DND-41 (cell line): ENCODE measurements at regions not wholly inside any gene's neighbourhood (a gene's known extent, or its start where the extent isn't known, plus 50 kb on each side); places are given as distances from the start of the nearest gene placed in this dataset.
"Not testable (repeated sequence)": the region's sequence is repeated elsewhere in the genome, so short reads cannot be mapped to it uniquely, and the experiment has no call there.

Experiments used
- ATAC-seq: fragments of 200-7000 bp; cut with Tn5 transposase; 3 replicates; pipeline ENCODE4 v1.9.1; 2021; ENCODE audit warnings: low read depth; ENCODE audit not compliant: insufficient read depth
- DNase-seq: peaks from one replicate; pipeline ENCODE4 v3.0.0-alpha.2; 2020
- H2AFZ ChIP-seq: 2 replicates; pipeline ENCODE4 v1.6.0; 2012; ENCODE audit warnings: low read depth, low read length
- H3K27ac ChIP-seq: 2 replicates; pipeline ENCODE4 v1.5.1; 2012; ENCODE audit warnings: low read length, inconsistent platforms
- H3K27me3 ChIP-seq: fragments of 200-600 bp; sonication (generic); 2 replicates; pipeline ENCODE4 v1.6.0; 2012; ENCODE audit warnings: low read length, mild to moderate bottlenecking, inconsistent platforms; ENCODE audit not compliant: insufficient read depth, poor library complexity
- H3K36me3 ChIP-seq: 2 replicates; pipeline ENCODE4 v1.5.1; 2012; ENCODE audit warnings: low read length, inconsistent platforms; ENCODE audit not compliant: insufficient read depth
- H3K4me1 ChIP-seq: 2 replicates; pipeline ENCODE4 v1.5.1; 2012; ENCODE audit warnings: mild to moderate bottlenecking, low read length; ENCODE audit not compliant: insufficient read depth
- H3K4me2 ChIP-seq: 2 replicates; pipeline ENCODE4 v1.6.0; 2012; ENCODE audit warnings: mild to moderate bottlenecking, moderate library complexity, low read length, inconsistent platforms; ENCODE audit not compliant: insufficient read depth
- H3K4me3 ChIP-seq, 2 experiments: fragments of 200-600 bp in 1 of 2; shearing (Covaris generic) in 1 of 2; 2 replicates each; pipeline ENCODE4 v1.5.1; 2012 to 2016; ENCODE audit warnings: inconsistent platforms in 2 of 2, low read length in 2 of 2, mild to moderate bottlenecking in 2 of 2, low read depth in 1 of 2, moderate library complexity in 1 of 2
- H3K79me2 ChIP-seq: 2 replicates; pipeline ENCODE4 v1.6.0; 2012; ENCODE audit warnings: low read length, inconsistent platforms; ENCODE audit not compliant: insufficient read depth
- H3K9ac ChIP-seq: 2 replicates; pipeline ENCODE4 v1.6.0; 2012; ENCODE audit warnings: low read depth, mild to moderate bottlenecking, inconsistent platforms, low read length, moderate library complexity
- H3K9me3 ChIP-seq: 2 replicates; pipeline ENCODE4 v1.5.1; 2012; ENCODE audit warnings: low read length, moderate library complexity, mild to moderate bottlenecking, inconsistent platforms; ENCODE audit not compliant: insufficient read depth, severe bottlenecking
- H4K20me1 ChIP-seq: 2 replicates; pipeline ENCODE4 v1.6.0; 2012; ENCODE audit warnings: low read length; ENCODE audit not compliant: insufficient read depth
- EZH2 ChIP-seq: IDR thresholded peaks from 3 replicates; pipeline ENCODE4 v1.6.1; 2012; ENCODE audit warnings: borderline replicate concordance, low read depth, mild to moderate bottlenecking, moderate library complexity, low read length, inconsistent platforms; ENCODE audit not compliant: severe bottlenecking
- TF ChIP-seq, protein P1 (sequence below): IDR thresholded peaks from 2 replicates; pipeline ENCODE4 v1.5.1; 2012; ENCODE audit warnings: borderline replicate concordance, low read length, moderate library complexity, mild to moderate bottlenecking; ENCODE audit not compliant: poor library complexity, severe bottlenecking; ENCODE audit errors: extremely low read depth

DNA sequence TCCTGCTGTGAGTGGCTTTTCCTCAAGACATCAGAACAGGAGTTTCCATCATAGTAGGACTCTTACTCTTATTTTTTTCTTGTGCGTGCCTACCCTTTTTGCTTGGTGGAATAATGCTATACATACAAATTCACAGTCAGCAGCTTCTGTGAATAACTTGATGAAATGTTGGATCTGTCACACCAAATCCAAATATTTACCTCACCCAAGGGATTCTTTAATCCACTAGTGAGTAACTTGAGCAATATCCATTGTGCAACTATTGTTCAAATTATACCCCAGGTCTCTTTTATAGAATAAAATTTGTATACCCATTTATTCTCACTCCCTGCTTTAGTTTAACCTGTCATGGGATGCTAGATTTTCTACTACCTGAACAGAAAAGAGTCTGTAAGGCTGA lies 1078.3 kb upstream of the EDIL3 start:
- no peak for TF ChIP-seq EZH2
- TF ChIP-seq, protein P1, sequence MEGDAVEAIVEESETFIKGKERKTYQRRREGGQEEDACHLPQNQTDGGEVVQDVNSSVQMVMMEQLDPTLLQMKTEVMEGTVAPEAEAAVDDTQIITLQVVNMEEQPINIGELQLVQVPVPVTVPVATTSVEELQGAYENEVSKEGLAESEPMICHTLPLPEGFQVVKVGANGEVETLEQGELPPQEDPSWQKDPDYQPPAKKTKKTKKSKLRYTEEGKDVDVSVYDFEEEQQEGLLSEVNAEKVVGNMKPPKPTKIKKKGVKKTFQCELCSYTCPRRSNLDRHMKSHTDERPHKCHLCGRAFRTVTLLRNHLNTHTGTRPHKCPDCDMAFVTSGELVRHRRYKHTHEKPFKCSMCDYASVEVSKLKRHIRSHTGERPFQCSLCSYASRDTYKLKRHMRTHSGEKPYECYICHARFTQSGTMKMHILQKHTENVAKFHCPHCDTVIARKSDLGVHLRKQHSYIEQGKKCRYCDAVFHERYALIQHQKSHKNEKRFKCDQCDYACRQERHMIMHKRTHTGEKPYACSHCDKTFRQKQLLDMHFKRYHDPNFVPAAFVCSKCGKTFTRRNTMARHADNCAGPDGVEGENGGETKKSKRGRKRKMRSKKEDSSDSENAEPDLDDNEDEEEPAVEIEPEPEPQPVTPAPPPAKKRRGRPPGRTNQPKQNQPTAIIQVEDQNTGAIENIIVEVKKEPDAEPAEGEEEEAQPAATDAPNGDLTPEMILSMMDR: no peak
- no peak for DNase-seq
- Histone ChIP-seq H3K36me3 (no peaks in the 10 kb centered on the region), H3K9me3 (no peaks in the 10 kb centered on the region), H2AFZ (no peak overlapping the region), H3K79me2 (no peaks in the 10 kb centered on the region), H3K27ac (no peak overlapping the region), H3K27me3 (no peaks in the 10 kb centered on the region), H3K4me1 (no peaks in the 10 kb centered on the region), H4K20me1 (no peaks in the 10 kb centered on the region), H3K9ac (no peak overlapping the region), H3K4me2 (no peak overlapping the region), H3K4me3 (no peak overlapping the region)
- ATAC-seq: no peak

DNA sequence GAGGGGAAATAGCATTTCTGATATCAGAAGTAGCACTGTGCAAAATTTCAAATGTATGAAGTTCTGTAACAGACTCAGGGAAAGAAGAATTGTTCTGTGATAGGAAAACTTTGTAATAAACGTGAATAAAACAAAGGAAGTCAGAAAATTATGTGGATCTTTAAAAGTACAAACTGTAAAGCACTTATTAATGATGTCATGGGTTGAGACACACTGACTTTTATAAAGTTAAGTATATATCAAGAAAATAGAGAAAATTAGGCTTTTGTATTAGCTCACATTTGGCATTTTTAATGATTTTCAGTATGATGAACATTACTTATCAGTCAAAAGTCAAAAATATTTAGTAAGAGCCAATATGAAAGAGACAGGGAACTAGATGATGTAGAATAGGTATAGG lies 1081.7 kb upstream of the EDIL3 start:
- no peak overlapping the region for H3K9ac ChIP-seq
- no peak overlapping the region for H3K4me2 ChIP-seq
- no peaks in the 10 kb centered on the region for H3K79me2 ChIP-seq
- H3K27ac ChIP-seq: no peak overlapping the region
- no peak overlapping the region for H3K4me3 ChIP-seq
- H3K27me3 ChIP-seq: no peaks in the 10 kb centered on the region
- H3K9me3 ChIP-seq: no peaks in the 10 kb centered on the region
- DNase-seq (no peak), ATAC-seq (no peak)
- H3K4me1 ChIP-seq: no peaks in the 10 kb centered on the region
- no peaks in the 10 kb centered on the region for H4K20me1 ChIP-seq
- no peak for TF ChIP-seq EZH2
- TF ChIP-seq, protein P1: no peak
- H2AFZ ChIP-seq: no peak overlapping the region
- no peaks in the 10 kb centered on the region for H3K36me3 ChIP-seq

DNA sequence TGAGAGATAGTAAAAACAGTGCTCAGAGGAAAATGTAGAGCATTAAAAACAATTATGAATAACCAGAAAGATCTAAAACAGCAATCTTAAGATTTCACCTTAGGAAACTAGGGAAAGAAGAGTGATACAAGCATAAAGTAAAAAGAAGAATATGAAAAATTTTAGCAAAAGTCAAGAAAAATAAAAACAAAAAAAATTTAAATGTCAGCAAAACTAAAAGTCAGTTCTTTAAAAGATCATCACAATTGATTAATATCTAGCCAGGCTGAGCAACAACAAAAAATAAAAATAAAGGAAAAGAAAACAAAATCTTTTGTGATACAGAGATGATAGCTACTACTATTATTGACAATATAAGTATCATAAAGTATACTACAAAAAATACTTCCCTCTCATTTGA lies 1088.1 kb upstream of the EDIL3 start:
- Histone ChIP-seq H3K9me3 (no peaks in the 10 kb centered on the region), H3K27ac (no peak overlapping the region), H3K4me2 (no peak overlapping the region), H3K36me3 (no peaks in the 10 kb centered on the region), H3K79me2 (no peaks in the 10 kb centered on the region), H2AFZ (no peak overlapping the region), H3K4me3 (no peak overlapping the region), H3K4me1 (no peaks in the 10 kb centered on the region), H4K20me1 (no peaks in the 10 kb centered on the region), H3K9ac (no peak overlapping the region), H3K27me3 (no peaks in the 10 kb centered on the region)
- DNase-seq: no peak
- no peak for TF ChIP-seq EZH2
- TF ChIP-seq, protein P1: no peak
- no peak for ATAC-seq

DNA sequence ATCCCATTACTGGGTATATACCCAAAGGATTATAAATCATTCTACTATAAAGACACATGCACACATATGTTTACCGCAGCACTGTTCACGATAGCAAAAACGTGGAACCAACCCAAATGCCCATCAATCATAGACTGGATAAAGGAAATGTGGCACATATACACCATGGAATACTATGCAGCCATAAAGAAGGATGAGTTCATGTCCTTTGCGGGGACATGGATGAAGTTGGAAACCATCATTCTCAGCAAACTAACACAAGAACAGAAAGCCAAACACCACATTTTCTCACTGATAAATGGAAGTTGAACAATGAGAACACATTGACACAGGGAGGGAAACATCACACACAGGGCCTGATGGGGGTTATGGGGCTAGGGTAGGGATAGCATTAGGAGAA lies 1090.5 kb upstream of the EDIL3 start:
- not testable (repeated sequence) for DNase-seq, H3K79me2 ChIP-seq, H3K27me3 ChIP-seq, H3K9ac ChIP-seq, H3K9me3 ChIP-seq, H2AFZ ChIP-seq, H3K36me3 ChIP-seq, H4K20me1 ChIP-seq, H3K4me3 ChIP-seq, H3K27ac ChIP-seq, ATAC-seq, H3K4me2 ChIP-seq, H3K4me1 ChIP-seq
